Uterus (tissue), 3 donors: ENCODE measurements at regions not wholly inside any gene's neighbourhood (a gene's known extent, or its start where the extent isn't known, plus 50 kb on each side); places are given as distances from the start of the nearest gene placed in this dataset.
"Not testable (repeated sequence)": the region's sequence is repeated elsewhere in the genome, so short reads cannot be mapped to it uniquely, and the experiment has no call there.

Experiments
- DNase-seq, 2 donors: peaks; one replicate each; pipeline ENCODE4 v3.0.0-alpha.2; 2019 to 2020
- H3K27ac ChIP-seq, 2 donors: fragments of 200-600 bp; sonication (generic); 1 replicate in 1 of 2; 2 replicates in 1 of 2; pipeline ENCODE4 v1.5.1; 2016 to 2018
- H3K27me3 ChIP-seq, 2 donors: fragments of 200-600 bp; sonication (generic); one replicate each; pipeline ENCODE4 v1.5.1; 2018 to 2019; ENCODE audit warnings: control low read depth in 1 of 2
- H3K36me3 ChIP-seq, 2 donors: fragments of 200-600 bp; sonication (generic); one replicate each; pipeline ENCODE4 v1.5.1; 2019; ENCODE audit warnings: control low read depth in 1 of 2
- H3K4me1 ChIP-seq, 2 donors: fragments of 200-600 bp; sonication (generic); one replicate each; pipeline ENCODE4 v1.5.1; 2018 to 2019; ENCODE audit warnings: control low read depth in 1 of 2
- H3K4me3 ChIP-seq, 2 donors: fragments of 200-600 bp; sonication (generic); 1 replicate in 1 of 2; 2 replicates in 1 of 2; pipeline ENCODE4 v1.5.1; 2018 to 2019; ENCODE audit warnings: mild to moderate bottlenecking in 1 of 2
- H3K9me3 ChIP-seq, 2 donors: fragments of 200-600 bp; sonication (generic); one replicate each; pipeline ENCODE4 v1.5.1; 2019; ENCODE audit warnings: control low read depth in 1 of 2
- CTCF ChIP-seq, 4 experiments: fragments of 200-600 bp in 2 of 4; fragments of 450-650 bp in 2 of 4; sonication (generic) in 2 of 4; IDR thresholded peaks; one replicate each; pipeline ENCODE4 v1.5.1; 2016 to 2019; ENCODE audit warnings: antibody characterized with exemption in 4 of 4, mild to moderate bottlenecking in 2 of 4, moderate library complexity in 1 of 4
- POLR2A ChIP-seq, 2 donors: fragments of 450-650 bp; IDR thresholded peaks; one replicate each; pipeline ENCODE4 v1.6.1; 2016; ENCODE audit warnings: antibody characterized with exemption in 2 of 2, mild to moderate bottlenecking in 1 of 2, moderate library complexity in 1 of 2
- intact Hi-C: fragments of 100-400 bp; cut with DNase I; formaldehyde crosslinking; loops from one replicate; pipeline ENCODE4 v1.15.1; 2023; ENCODE audit warnings: low total_unique reads
- donor health status: DM: yes; HTN: yes; CAD: no.

- Histone ChIP-seq H3K4me3 (no peak overlapping the region), H3K27ac (no peak overlapping the region), H3K4me1 (no peaks in the 10 kb centered on the region), H3K9me3 (no peaks in the 10 kb centered on the region), H3K36me3 (no peaks in the 10 kb centered on the region), H3K27me3 (no peaks in the 10 kb centered on the region)
- no peak for DNase-seq
- TF ChIP-seq POLR2A (IDR thresholded peaks at IDR 0.05) (no peak), CTCF (IDR thresholded peaks at IDR 0.05) (no peak)
- intact Hi-C loops, result no loop called here
Measured at GRCh38 chr1:194860248-194861201, 1674.1 kb upstream of the B3GALT2 start.

- intact Hi-C loops, H3K36me3 ChIP-seq, H3K9me3 ChIP-seq, H3K4me1 ChIP-seq, DNase-seq, H3K4me3 ChIP-seq, H3K27me3 ChIP-seq, H3K27ac ChIP-seq: not testable (repeated sequence)
Measured at GRCh38 chr1:194859481-194860154, 1673.2 kb upstream of the B3GALT2 start.

- H3K27me3 ChIP-seq, H3K27ac ChIP-seq, H3K9me3 ChIP-seq, intact Hi-C loops, H3K4me3 ChIP-seq, H3K36me3 ChIP-seq, DNase-seq, H3K4me1 ChIP-seq: not testable (repeated sequence)
Measured at GRCh38 chr1:194858811-194859480, 1672.5 kb upstream of the B3GALT2 start.

GRCh38 chr1:194857413-194857812 is 1671.0 kb upstream of the B3GALT2 start:
- intact Hi-C loops, result no loop called here
- H3K9me3 ChIP-seq, result no peaks in the 10 kb centered on the region
- no peaks in the 10 kb centered on the region for H3K27me3 ChIP-seq
- H3K4me1 ChIP-seq, result no peaks in the 10 kb centered on the region
- TF ChIP-seq CTCF (IDR thresholded peaks at IDR 0.05) (no peak), POLR2A (IDR thresholded peaks at IDR 0.05) (no peak)
- no peak overlapping the region for H3K27ac ChIP-seq
- no peak overlapping the region for H3K4me3 ChIP-seq
- no peaks in the 10 kb centered on the region for H3K36me3 ChIP-seq
- no peak for DNase-seq

GRCh38 chr1:194848846-194849245 is 1662.4 kb upstream of the B3GALT2 start:
- Histone ChIP-seq H3K27ac (no peak overlapping the region), H3K9me3 (no peaks in the 10 kb centered on the region), H3K36me3 (no peaks in the 10 kb centered on the region), H3K4me1 (no peaks in the 10 kb centered on the region), H3K27me3 (no peaks in the 10 kb centered on the region), H3K4me3 (no peak overlapping the region)
- intact Hi-C loops, result no loop called here
- no peak for TF ChIP-seq CTCF (IDR thresholded peaks at IDR 0.05)
- TF ChIP-seq POLR2A (IDR thresholded peaks at IDR 0.05), result no peak
- no peak for DNase-seq

- TF ChIP-seq CTCF (IDR thresholded peaks at IDR 0.05) (no peak), POLR2A (IDR thresholded peaks at IDR 0.05) (no peak)
- Histone ChIP-seq H3K4me1 (no peaks in the 10 kb centered on the region), H3K27ac (no peak overlapping the region), H3K9me3 (no peaks in the 10 kb centered on the region), H3K27me3 (no peaks in the 10 kb centered on the region), H3K4me3 (no peak overlapping the region), H3K36me3 (no peaks in the 10 kb centered on the region)
- DNase-seq, result no peak
- intact Hi-C loops, result no loop called here
Measured at GRCh38 chr1:194846488-194846887, 1660.1 kb upstream of the B3GALT2 start.
